Activated CD4-positive, alpha-beta T cell treated with anti-CD3 and anti-CD28 coated beads, Interleukin-2, amount 50 U/mL, for 48 hours (primary cell): ENCODE measurements at regions not wholly inside any gene's neighbourhood (a gene's known extent, or its start where the extent isn't known, plus 50 kb on each side); places are given as distances from the start of the nearest gene placed in this dataset.
"Not testable (repeated sequence)": the region's sequence is repeated elsewhere in the genome, so short reads cannot be mapped to it uniquely, and the experiment has no call there.

Experiments
- DNase-seq, 2 experiments: peaks; one replicate each; pipeline ENCODE4 v3.0.0-alpha.2; 2020

GRCh38 chr4:107388736-107389274 lies 331.2 kb downstream of the PAPSS1 start:
- no peak for DNase-seq

- DNase-seq: no peak
These were observed 339.1 kb downstream of the PAPSS1 start for GRCh38 chr4:107380836-107381438.

GRCh38 chr4:107380190-107380589 lies 339.8 kb downstream of the PAPSS1 start:
- DNase-seq: no peak

GRCh38 chr4:107379054-107379869 lies 340.8 kb downstream of the PAPSS1 start:
- no peak for DNase-seq

GRCh38 chr4:107376293-107376692 lies 340.2 kb upstream of the DKK2 start:
- no peak for DNase-seq

GRCh38 chr4:107366900-107367299 lies 330.8 kb upstream of the DKK2 start:
- DNase-seq: no peak

- no peak for DNase-seq
These were observed 330.1 kb upstream of the DKK2 start for GRCh38 chr4:107366016-107366735.

GRCh38 chr4:107363125-107363524 lies 327.0 kb upstream of the DKK2 start:
- no peak for DNase-seq

- no peak for DNase-seq
These were observed 323.1 kb upstream of the DKK2 start for GRCh38 chr4:107359208-107359607.

GRCh38 chr4:107354304-107354703 lies 318.2 kb upstream of the DKK2 start:
- peak; percentile 7 to 11 for DNase-seq

DNA sequence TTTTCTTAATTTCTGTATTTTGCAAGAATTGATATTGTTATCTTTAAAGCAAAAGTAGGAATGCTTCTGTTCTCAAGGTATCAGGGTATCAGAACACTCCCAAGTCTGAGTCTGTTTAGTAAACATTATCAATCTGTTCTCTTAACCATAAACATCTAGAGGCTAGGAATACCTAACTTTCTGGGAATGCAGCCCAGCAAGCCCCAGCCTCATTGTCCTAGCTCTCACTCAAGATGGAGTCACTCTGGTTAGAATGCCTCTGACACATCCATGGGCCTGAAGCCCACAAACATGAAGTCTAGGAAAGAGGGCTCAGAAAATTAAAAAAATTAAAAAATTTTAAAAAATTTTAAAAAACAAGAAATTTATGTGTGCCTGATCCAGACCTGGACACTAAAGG lies 315.1 kb upstream of the DKK2 start:
- no peak for DNase-seq

- no peak for DNase-seq
These were observed 313.6 kb upstream of the DKK2 start for GRCh38 chr4:107349732-107350131.

- DNase-seq: no peak
These were observed 313.2 kb upstream of the DKK2 start for GRCh38 chr4:107349266-107349665.

- DNase-seq: no peak
These were observed 312.3 kb upstream of the DKK2 start for GRCh38 chr4:107348188-107349050.

GRCh38 chr4:107333518-107333917 lies 297.4 kb upstream of the DKK2 start:
- no peak for DNase-seq

- not testable (repeated sequence) for DNase-seq
These were observed 296.5 kb upstream of the DKK2 start for GRCh38 chr4:107332656-107333055.

DNA sequence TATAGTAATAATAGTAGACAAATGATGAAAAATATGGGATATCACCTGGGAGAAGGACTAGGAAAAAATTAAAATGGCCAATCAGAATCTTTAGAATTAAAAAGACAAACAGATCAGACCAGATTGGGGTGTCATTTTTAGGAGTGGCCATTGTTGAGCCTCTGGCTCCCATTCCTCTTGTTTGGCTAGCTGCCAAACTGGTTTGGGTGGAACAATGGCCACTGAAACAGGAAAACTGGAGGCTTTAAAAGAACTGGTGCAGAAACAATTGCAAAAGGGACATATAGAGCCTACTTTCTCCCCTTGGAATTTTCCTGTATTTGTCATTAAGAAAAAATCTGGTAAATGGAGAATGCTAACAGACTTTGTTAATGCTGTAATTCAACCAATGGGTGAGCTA lies 294.8 kb upstream of the DKK2 start:
- no peak for DNase-seq

DNA sequence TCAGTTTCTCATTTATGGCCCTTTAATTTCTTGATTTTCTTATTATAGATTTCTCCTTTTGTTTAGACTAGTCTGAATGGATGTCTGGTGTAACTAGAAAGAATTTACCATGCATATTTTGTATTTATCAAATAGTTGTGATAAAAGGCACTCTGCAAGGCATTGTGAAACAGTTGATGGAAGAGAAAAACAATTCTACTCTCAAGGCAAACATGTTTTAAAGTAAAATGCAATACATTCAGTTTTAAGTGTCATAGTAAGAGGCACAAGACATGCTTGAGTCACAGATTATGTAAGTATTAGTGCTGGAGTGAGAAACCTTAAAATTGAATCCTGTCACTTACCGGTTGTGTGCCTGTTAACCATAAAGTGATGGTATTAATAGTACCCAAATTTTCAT lies 283.3 kb upstream of the DKK2 start:
- DNase-seq: no peak

DNA sequence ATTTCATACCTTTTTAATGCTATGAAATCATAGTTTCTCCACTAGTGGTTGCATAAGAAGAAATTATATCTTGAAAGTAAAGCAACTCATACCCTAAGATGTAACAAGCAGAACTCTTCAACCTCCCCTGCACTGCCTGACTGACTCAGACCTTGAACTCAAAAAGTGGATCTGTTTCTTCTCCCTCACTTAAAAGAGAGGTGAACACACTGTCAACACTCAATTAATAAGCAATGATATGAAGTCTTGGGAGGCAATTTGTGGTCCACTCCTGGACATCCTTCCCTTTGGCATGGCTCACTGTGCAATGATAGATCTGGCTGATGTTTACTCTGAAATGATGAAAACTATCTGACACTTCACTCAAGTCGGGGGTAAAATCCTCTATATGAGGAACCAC lies 282.0 kb upstream of the DKK2 start:
- DNase-seq: no peak

- no peak for DNase-seq
These were observed 281.5 kb upstream of the DKK2 start for GRCh38 chr4:107317611-107318010.

DNA sequence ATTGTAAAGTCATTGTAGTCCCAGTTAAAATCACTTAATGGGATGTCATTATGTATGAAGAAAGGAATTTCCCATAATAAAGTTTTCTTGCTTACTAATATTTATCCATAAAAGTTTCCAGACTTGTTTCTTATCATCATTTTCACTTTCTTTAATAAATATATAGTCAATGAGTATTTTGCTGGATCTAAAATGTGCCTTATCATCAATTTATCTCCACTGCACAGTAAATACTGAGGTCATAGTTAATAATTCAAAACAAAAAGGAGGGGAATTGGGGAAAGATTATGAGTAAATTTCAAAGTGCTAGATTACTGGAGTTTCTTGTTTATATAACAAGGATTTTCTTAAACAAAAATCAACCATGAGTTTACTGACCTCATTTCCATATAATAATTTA lies 279.5 kb upstream of the DKK2 start:
- DNase-seq: no peak

- DNase-seq: no peak
These were observed 278.0 kb upstream of the DKK2 start for GRCh38 chr4:107314156-107314555.

DNA sequence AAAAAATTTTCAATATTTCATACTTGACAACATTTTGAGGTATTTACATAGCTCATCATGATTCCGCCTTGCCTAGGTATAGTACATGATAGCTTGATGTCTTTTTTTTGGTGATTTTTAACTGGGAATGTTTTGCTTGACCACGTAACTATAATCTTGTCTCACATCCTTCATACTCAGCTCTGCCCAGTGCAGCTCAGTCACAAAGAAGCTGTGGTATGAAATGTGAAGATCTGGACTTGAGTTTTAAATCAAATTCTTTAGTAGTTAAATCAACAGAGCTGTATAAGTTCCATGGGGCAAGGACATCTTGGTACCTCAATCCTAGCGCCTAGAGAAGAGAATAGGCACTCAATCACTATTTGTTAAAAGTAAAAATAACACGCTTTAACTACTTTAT lies 276.3 kb upstream of the DKK2 start:
- DNase-seq: no peak
